ENCODE measurements at regions not wholly inside any gene's neighbourhood (a gene's known extent, or its start where the extent isn't known, plus 50 kb on each side); places are given as distances from the start of the nearest gene placed in this dataset.
"Not testable (repeated sequence)": the region's sequence is repeated elsewhere in the genome, so short reads cannot be mapped to it uniquely, and the experiment has no call there.

GRCh38 chr17:55990332-55991006, 162.8 kb upstream of the ANKFN1 start:
- no peaks in the 10 kb centered on the region for H3K4me1 ChIP-seq (ENCODE audit: control insufficient read depth in 3 of 3, insufficient read depth in 3 of 3, low read length in 3 of 3)
- no peak overlapping the region for H3K4me3 ChIP-seq (ENCODE audit: low read length in 3 of 3)

GRCh38 chr17:55996826-55997225, 156.4 kb upstream of the ANKFN1 start:
- Histone ChIP-seq H3K27ac (ENCODE audit: low read depth, low read length) (no peak overlapping the region), H3K9ac (ENCODE audit: low read depth in 1 of 3, low read length in 3 of 3) (no peak overlapping the region), H3K4me1 (ENCODE audit: control insufficient read depth in 3 of 3, insufficient read depth in 3 of 3, low read length in 3 of 3) (no peaks in the 10 kb centered on the region), H3K4me3 (ENCODE audit: low read length in 3 of 3) (no peak overlapping the region), H3K36me3 (ENCODE audit: control insufficient read depth in 3 of 3, insufficient read depth in 3 of 3, low read length in 3 of 3) (no peaks in the 10 kb centered on the region), H3K27me3 (ENCODE audit: control insufficient read depth in 3 of 3, insufficient read depth in 3 of 3, low read length in 3 of 3) (no peaks in the 10 kb centered on the region), H3K9me3 (ENCODE audit: control insufficient read depth in 3 of 3, low read length in 3 of 3) (no peaks in the 10 kb centered on the region)

More at GRCh38 chr17:55990332-55991006, 162.8 kb upstream of the ANKFN1 start:
- Histone ChIP-seq H3K9me3 (ENCODE audit: control insufficient read depth in 3 of 3, low read length in 3 of 3) (no peaks in the 10 kb centered on the region), H3K27me3 (ENCODE audit: control insufficient read depth in 3 of 3, insufficient read depth in 3 of 3, low read length in 3 of 3) (peaks cover 0 to 4% (median 3%) of the 10 kb centered on the region in 3 donors), H3K36me3 (ENCODE audit: control insufficient read depth in 3 of 3, insufficient read depth in 3 of 3, low read length in 3 of 3) (no peaks in the 10 kb centered on the region), H3K27ac (ENCODE audit: low read depth, low read length) (no peak overlapping the region), H3K9ac (ENCODE audit: low read depth in 1 of 3, low read length in 3 of 3) (no peak overlapping the region)

- Histone ChIP-seq H3K4me3 (ENCODE audit: low read length in 3 of 3) (no peak overlapping the region), H3K27me3 (ENCODE audit: control insufficient read depth in 3 of 3, insufficient read depth in 3 of 3, low read length in 3 of 3) (no peaks in the 10 kb centered on the region), H3K9ac (ENCODE audit: low read depth in 1 of 3, low read length in 3 of 3) (no peak overlapping the region), H3K9me3 (ENCODE audit: control insufficient read depth in 3 of 3, low read length in 3 of 3) (no peaks in the 10 kb centered on the region), H3K36me3 (ENCODE audit: control insufficient read depth in 3 of 3, insufficient read depth in 3 of 3, low read length in 3 of 3) (no peaks in the 10 kb centered on the region), H3K4me1 (ENCODE audit: control insufficient read depth in 3 of 3, insufficient read depth in 3 of 3, low read length in 3 of 3) (no peaks in the 10 kb centered on the region), H3K27ac (ENCODE audit: low read depth, low read length) (no peak overlapping the region)
Measured at GRCh38 chr17:56000411-56000810, 152.9 kb upstream of the ANKFN1 start.

- H3K4me3 ChIP-seq (ENCODE audit: low read length in 3 of 3); H3K9ac ChIP-seq (ENCODE audit: low read depth in 1 of 3, low read length in 3 of 3); H3K27me3 ChIP-seq (ENCODE audit: control insufficient read depth in 3 of 3, insufficient read depth in 3 of 3, low read length in 3 of 3); H3K9me3 ChIP-seq (ENCODE audit: control insufficient read depth in 3 of 3, low read length in 3 of 3); H3K36me3 ChIP-seq (ENCODE audit: control insufficient read depth in 3 of 3, insufficient read depth in 3 of 3, low read length in 3 of 3); H3K4me1 ChIP-seq (ENCODE audit: control insufficient read depth in 3 of 3, insufficient read depth in 3 of 3, low read length in 3 of 3); H3K27ac ChIP-seq (ENCODE audit: low read depth, low read length): not testable (repeated sequence)
Measured at GRCh38 chr17:56002656-56003055, 150.6 kb upstream of the ANKFN1 start.

- no peaks in the 10 kb centered on the region for H3K27me3 ChIP-seq (ENCODE audit: control insufficient read depth in 3 of 3, insufficient read depth in 3 of 3, low read length in 3 of 3)
- peaks cover 2 to 12% (median 5%) of the 10 kb centered on the region in 3 donors for H3K4me1 ChIP-seq (ENCODE audit: control insufficient read depth in 3 of 3, insufficient read depth in 3 of 3, low read length in 3 of 3)
- H3K27ac ChIP-seq (ENCODE audit: low read depth, low read length), result no peak overlapping the region
- no peak overlapping the region for H3K9ac ChIP-seq (ENCODE audit: low read depth in 1 of 3, low read length in 3 of 3)
- H3K9me3 ChIP-seq (ENCODE audit: control insufficient read depth in 3 of 3, low read length in 3 of 3), result no peaks in the 10 kb centered on the region
- no peaks in the 10 kb centered on the region for H3K36me3 ChIP-seq (ENCODE audit: control insufficient read depth in 3 of 3, insufficient read depth in 3 of 3, low read length in 3 of 3)
- H3K4me3 ChIP-seq (ENCODE audit: low read length in 3 of 3), result no peak overlapping the region
Measured at GRCh38 chr17:56009795-56010651, 143.3 kb upstream of the ANKFN1 start.

- no peaks in the 10 kb centered on the region for H3K36me3 ChIP-seq (ENCODE audit: control insufficient read depth in 3 of 3, insufficient read depth in 3 of 3, low read length in 3 of 3)
- no peak overlapping the region for H3K9ac ChIP-seq (ENCODE audit: low read depth in 1 of 3, low read length in 3 of 3)
- peaks cover 2 to 12% (median 5%) of the 10 kb centered on the region in 3 donors for H3K4me1 ChIP-seq (ENCODE audit: control insufficient read depth in 3 of 3, insufficient read depth in 3 of 3, low read length in 3 of 3)
- H3K9me3 ChIP-seq (ENCODE audit: control insufficient read depth in 3 of 3, low read length in 3 of 3), result no peaks in the 10 kb centered on the region
- no peaks in the 10 kb centered on the region for H3K27me3 ChIP-seq (ENCODE audit: control insufficient read depth in 3 of 3, insufficient read depth in 3 of 3, low read length in 3 of 3)
- H3K4me3 ChIP-seq (ENCODE audit: low read length in 3 of 3), result no peak overlapping the region
- no peak overlapping the region for H3K27ac ChIP-seq (ENCODE audit: low read depth, low read length)
Measured at GRCh38 chr17:56011406-56012131, 141.7 kb upstream of the ANKFN1 start.

- H3K4me3 ChIP-seq (ENCODE audit: low read length in 3 of 3), result no peak overlapping the region
- no peaks in the 10 kb centered on the region for H3K36me3 ChIP-seq (ENCODE audit: control insufficient read depth in 3 of 3, insufficient read depth in 3 of 3, low read length in 3 of 3)
- H3K9me3 ChIP-seq (ENCODE audit: control insufficient read depth in 3 of 3, low read length in 3 of 3), result no peaks in the 10 kb centered on the region
- H3K27ac ChIP-seq (ENCODE audit: low read depth, low read length), result no peak overlapping the region
- no peak overlapping the region for H3K9ac ChIP-seq (ENCODE audit: low read depth in 1 of 3, low read length in 3 of 3)
- H3K4me1 ChIP-seq (ENCODE audit: control insufficient read depth in 3 of 3, insufficient read depth in 3 of 3, low read length in 3 of 3), result no peaks in the 10 kb centered on the region
- no peaks in the 10 kb centered on the region for H3K27me3 ChIP-seq (ENCODE audit: control insufficient read depth in 3 of 3, insufficient read depth in 3 of 3, low read length in 3 of 3)
Measured at GRCh38 chr17:56018211-56018610, 135.1 kb upstream of the ANKFN1 start.

- no peak overlapping the region for H3K9ac ChIP-seq (ENCODE audit: low read depth in 1 of 3, low read length in 3 of 3)
- H3K27ac ChIP-seq (ENCODE audit: low read depth, low read length), result no peak overlapping the region
- no peaks in the 10 kb centered on the region for H3K4me1 ChIP-seq (ENCODE audit: control insufficient read depth in 3 of 3, insufficient read depth in 3 of 3, low read length in 3 of 3)
- H3K27me3 ChIP-seq (ENCODE audit: control insufficient read depth in 3 of 3, insufficient read depth in 3 of 3, low read length in 3 of 3), result no peaks in the 10 kb centered on the region
- no peaks in the 10 kb centered on the region for H3K9me3 ChIP-seq (ENCODE audit: control insufficient read depth in 3 of 3, low read length in 3 of 3)
- no peaks in the 10 kb centered on the region for H3K36me3 ChIP-seq (ENCODE audit: control insufficient read depth in 3 of 3, insufficient read depth in 3 of 3, low read length in 3 of 3)
- H3K4me3 ChIP-seq (ENCODE audit: low read length in 3 of 3), result no peak overlapping the region
Measured at GRCh38 chr17:56020369-56020768, 132.9 kb upstream of the ANKFN1 start.

- no peaks in the 10 kb centered on the region for H3K4me1 ChIP-seq (ENCODE audit: control insufficient read depth in 3 of 3, insufficient read depth in 3 of 3, low read length in 3 of 3)
- no peak overlapping the region for H3K27ac ChIP-seq (ENCODE audit: low read depth, low read length)
- no peak overlapping the region for H3K4me3 ChIP-seq (ENCODE audit: low read length in 3 of 3)
- no peaks in the 10 kb centered on the region for H3K27me3 ChIP-seq (ENCODE audit: control insufficient read depth in 3 of 3, insufficient read depth in 3 of 3, low read length in 3 of 3)
- H3K9me3 ChIP-seq (ENCODE audit: control insufficient read depth in 3 of 3, low read length in 3 of 3), result no peaks in the 10 kb centered on the region
- no peaks in the 10 kb centered on the region for H3K36me3 ChIP-seq (ENCODE audit: control insufficient read depth in 3 of 3, insufficient read depth in 3 of 3, low read length in 3 of 3)
- no peak overlapping the region for H3K9ac ChIP-seq (ENCODE audit: low read depth in 1 of 3, low read length in 3 of 3)
Measured at GRCh38 chr17:56021681-56022190, 131.5 kb upstream of the ANKFN1 start.

Measured in skeletal muscle tissue (tissue), 3 donors.